ENCODE measurements at regions not wholly inside any gene's neighbourhood (a gene's known extent, or its start where the extent isn't known, plus 50 kb on each side); places are given as distances from the start of the nearest gene placed in this dataset.
"Not testable (repeated sequence)": the region's sequence is repeated elsewhere in the genome, so short reads cannot be mapped to it uniquely, and the experiment has no call there.

DNA sequence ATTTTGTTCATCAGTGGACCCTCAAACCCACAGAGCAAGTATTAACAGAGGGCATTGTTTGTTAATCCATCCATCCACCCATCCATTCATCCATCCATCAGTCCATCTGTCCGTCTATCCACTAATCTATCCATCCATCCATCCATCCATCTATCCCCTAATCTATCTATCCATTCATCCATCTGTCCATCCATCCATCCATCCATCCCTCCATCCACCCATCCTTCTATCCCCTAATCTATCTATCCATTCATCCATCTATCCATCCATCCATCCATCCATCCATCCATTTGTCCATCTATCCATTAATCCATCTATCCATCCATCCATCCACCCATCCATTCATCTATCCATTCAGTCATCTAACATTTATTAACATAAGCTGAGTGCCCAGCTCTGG lies 307.3 kb downstream of the MIAT start:
- DNase-seq: no peak

DNA sequence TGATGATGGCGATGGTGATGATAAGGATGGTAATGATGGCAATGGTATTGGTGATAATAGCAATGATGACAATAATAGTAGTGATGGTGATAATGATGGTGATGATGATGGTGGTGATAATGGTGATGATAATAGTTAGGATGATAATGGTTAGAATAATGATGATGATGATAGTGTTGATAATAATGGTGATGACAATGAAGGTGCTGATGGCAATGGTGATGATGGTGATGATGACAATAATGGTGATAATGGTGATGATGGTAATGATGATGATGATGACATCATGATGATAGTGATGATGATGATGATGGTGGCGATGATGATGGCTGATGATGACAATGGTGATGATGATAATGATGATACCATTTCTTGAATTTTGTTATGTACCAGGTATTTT lies 309.9 kb downstream of the MIAT start:
- no peak for DNase-seq

DNA sequence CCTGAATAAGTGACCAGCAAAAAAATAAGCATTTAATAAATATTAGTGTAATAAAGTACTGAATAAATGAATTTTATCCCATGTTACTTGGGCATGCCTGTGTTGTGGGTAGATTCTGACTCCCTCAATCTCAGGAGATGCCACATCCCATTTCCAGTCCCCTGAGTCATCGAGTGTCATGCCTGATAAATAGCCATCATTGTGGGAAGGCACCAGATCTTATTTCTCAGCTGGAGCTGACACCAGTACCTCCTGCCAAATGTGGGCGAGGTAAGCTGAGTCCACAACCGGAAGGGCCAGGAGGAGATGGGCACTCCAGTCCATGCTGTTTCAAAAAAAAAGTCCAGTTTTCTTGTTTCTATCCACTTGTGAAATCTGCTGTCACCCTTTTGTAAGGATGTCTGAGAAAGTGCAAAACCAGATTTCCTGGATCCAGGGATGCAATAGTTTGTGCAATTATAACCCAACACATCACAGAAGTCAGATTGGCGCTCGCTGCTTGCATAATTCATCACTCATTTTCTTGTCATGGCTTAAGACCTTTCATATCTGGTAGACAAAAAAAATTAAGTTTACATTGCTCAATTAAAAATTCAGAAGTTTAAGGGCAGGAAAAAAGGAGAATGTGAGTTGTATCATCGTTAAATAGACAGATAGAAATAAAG lies 311.6 kb downstream of the MIAT start:
- no peak for DNase-seq

DNA sequence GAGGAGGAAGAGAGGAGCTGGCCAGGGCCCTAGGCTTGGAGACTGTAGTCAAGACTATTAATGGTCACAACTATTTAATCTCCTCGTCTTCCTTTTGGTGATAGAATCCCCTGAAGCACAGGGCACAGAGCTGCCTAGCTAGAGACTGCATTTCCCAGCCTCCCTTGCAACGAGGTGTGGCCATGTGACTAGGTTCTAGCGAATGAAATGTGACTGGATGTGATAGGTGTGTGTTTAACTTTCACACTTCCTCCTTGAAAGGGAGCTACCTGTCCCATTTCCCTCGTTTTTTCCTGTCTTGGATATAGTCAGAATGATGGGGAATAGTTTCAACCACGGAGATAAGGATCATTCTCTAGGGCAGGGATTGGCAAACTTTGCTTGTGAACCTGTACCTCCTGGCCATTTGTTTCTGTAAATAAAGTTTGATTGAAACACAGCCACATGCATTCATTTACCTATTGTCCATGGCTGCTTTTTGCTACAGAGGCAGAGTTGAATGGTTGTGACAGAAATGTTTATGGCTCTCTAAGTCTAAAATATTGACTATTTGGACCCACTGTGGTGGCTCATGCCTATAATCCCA lies 313.5 kb downstream of the MIAT start:
- no peak for DNase-seq

DNA sequence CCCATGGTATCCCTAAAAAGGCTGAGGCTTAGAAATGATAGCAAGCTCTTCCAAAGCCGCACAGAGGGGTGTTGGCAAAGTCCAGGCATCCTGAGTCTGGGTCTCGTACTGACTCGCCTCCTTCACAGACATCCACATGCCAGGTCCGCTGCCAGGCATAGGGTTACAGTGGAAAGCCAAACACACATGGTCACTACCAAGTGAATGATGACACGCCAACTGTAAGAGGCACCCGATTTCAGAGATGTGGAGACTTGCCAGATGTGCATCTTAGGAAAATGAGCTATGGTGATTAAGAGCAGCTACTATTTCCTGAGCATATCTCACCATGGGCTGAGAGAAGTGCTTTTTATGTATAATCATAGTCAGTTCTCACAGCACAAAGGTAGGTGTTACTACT lies 314.9 kb downstream of the MIAT start:
- no peak for DNase-seq

DNA sequence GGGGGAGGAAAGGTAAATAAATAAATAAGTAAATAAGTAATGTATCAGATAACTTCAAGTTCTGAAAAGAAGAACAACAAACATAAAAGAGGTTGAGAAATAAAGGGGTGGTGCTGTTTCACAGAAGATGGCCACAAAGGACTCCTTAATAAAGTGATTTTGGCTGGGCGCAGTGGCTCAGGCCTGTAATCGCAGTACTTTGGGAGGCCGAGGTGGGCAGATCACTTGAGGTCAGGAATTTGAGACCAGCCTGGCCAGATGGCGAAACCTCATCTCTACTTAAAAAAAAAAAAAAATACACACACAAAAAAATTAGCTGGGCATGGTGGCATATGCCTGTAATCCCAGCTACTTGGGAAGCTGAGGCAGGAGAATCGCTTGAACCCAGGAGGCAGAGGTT lies 315.5 kb downstream of the MIAT start:
- DNase-seq: not testable (repeated sequence)

DNA sequence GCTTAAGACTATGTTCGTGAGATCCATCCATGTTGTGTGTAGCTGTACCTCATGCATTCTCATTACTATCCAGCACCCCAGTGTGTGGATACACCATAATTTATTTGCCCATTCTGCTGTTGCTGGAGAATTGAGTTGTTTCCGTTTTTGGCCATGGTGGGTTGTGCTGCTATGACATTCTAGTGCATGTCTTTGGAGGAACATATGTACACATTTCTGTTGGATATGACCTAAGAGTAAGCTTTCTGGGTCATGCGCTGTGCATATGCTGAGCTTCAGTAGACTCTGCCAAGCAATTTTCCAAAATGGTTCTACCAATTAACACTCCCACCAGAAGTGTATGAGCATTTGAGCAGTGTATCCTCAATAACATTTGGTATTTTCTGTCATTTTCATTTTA lies 316.6 kb downstream of the MIAT start:
- no peak for DNase-seq

DNA sequence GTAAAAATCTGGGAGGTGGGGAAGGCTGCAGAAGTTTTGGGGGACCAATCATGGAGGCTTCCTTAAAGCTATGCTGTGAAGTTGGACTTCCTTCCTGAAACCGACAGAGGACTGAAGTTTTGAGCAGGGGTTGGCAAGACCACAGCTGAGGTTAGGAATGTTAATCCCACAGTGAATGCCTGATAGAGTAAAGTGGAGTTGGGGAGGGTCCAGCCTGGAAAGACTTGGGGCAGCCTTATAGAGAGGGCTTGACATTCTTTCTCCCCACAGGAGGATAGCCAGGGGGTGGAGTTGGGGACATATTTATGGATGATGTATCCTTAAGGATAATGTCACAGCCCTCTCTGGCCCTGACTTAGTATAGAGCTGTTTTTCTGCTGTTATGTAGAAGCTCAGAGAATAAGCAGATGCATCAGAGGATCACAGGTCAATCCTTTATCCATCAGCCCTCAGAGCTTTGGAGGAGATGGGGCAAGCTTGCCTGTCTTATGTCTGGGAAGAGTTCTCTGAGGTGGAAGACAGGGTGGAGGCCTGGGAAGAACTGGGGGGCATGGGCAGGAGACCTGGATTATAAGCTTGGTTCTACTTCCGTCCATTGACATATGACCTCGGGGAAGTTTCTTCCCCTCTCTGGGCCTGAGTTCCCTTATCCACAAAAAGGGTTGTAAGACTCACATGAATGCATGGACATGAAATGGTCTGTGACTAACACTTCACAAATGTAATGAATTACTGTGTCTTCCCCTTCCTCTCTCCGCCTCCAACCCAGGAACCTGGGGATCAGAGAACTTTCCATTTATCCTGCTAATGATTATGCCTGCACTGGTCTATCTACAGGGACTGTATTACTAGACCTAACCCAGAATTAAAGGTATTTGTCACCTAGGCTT lies 317.8 kb downstream of the MIAT start:
- DNase-seq: no peak

DNA sequence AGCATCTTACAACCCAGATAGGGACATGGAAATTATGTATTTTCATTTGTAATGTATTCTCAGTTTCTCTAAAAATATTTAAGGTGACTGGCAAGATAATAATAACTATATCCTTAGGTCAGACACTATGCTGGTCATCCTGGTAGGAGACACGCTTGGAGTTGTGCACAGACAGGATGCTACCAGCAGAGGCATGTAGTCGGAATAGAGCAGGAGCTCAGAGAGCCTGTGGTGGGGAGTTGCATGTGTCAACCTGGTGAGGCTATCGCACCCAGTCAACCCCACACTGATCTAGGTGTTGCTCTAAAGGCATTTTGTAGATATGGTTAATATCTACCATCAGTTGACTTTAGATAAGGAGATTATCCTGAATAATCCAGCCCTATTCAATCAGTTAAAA lies 318.5 kb downstream of the MIAT start:
- no peak for DNase-seq

DNA sequence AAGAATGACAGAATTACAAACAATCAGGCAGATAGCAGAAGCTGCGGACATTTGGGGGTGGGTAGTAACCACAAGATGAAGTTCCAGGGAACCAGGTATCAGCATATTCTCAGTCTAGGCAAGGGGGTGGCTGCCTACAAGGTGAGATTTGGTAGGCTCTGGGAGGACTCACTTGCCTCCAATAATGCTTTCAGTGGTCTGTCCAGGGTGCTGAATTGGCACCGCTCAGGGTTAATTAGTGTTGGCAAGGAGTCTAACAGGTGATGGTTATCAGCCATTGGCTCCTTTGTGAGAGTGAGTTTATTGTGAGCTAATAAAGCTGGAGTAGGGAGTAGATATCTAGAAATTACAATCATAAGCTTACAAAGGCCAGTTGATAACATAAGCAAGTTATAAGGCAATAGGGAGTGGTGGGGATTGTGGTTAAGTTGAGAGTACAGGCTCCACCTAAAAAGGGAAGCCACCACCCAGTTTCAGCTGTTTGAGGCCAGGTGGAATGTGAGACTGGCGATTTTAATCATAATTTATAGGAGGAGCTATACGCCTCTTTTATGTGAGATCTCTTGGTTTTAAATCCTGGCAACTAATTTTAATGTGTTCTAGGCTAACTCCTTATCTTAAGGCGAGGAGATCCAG lies 320.5 kb downstream of the MIAT start:
- no peak for DNase-seq

DNA sequence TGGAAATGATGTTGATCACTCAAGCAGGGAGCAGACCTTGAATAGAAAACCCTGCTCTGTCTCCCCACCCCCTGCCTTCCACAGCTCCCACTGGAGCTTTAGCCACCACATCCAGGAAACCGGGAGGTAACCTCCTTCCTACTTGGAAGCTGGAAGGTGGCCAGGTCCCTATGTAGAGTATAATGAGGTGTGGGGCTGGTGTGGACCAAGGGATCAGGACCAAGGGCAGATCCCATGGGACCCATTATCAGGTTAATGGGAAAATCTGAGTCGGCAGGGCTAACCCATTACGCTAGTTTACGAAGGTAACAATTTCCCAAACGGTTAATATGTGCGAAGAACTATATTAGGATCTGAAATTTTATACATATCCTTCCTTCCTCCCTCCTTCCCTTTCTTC lies 321.9 kb downstream of the MIAT start:
- no peak for DNase-seq

DNA sequence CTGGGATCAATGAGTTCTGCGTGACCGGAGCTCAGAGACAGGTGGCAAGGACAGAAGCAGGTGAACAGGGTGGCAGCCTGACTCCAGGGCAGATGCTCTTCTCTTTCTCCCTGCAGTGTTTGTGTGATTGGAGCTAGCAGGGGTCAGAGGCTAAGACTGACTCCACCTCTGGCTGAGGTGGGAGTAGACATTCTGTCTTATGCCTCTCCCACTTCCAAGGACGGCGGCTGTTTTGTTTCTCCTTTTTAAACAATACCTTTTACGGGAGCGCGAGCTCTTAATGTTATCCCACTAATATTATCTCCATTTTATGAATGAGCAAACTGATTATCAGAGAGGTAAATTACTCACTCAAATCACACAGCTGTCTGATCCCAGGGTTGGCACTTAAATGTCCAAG lies 323.7 kb downstream of the MIAT start:
- no peak for DNase-seq

DNA sequence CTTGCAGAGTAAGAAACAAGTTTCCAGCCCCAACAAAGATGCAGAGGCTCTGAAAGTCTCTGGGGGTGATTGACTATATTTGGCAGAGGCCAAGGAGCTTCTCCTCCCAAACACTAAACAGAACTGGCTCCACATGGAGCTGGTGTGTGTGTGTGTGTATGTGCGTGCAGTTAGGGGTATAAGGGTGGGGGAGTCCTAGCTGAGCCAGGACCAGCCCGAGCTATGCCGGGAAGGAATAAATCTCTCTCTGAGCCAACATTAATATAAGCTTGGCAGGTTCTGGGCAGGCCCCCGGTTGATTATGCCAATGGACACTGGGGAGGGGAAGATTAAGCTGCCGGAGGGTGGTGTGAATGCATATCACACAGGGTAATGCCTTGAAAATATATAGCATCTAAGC lies 324.2 kb downstream of the MIAT start:
- DNase-seq: no peak

DNA sequence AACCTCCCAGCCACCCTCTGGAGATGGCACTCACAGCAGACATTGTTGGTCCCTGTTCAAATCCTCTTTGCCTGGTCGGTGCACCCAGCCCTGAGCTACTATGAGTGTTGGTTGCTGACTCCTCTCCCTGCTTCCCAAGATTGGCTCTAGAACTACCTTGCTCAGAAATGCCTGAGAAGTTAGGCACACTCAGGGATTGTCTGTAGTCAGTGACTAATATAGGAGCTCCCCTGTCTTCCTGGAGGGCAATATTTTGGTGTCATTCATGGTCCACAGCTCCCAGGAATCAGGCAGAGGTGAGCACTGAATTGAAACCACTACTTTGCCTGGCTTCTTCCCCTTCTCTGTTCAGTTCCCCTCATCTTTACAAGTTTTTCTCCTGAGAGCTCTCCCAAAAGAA lies 325.9 kb downstream of the MIAT start:
- no peak for DNase-seq

DNA sequence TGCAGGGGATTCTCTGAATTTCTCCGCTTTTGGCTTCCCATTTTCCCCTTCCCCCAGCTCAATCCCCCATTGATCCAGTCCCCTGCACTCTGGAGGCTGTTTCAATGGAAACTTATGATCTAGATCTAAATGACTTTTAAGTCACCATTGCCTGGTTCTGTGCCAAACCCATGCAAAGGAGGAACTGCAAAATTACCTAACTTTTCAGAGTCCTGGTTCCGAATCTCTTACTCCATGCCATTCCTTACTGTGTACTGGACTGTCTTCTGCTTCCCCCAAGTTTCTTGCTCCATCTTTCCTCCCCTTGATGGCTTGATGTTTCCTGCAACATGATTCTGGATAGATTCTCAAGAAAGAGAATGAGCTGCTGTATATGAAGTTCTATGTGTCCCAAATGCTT lies 327.8 kb downstream of the MIAT start:
- no peak for DNase-seq

DNA sequence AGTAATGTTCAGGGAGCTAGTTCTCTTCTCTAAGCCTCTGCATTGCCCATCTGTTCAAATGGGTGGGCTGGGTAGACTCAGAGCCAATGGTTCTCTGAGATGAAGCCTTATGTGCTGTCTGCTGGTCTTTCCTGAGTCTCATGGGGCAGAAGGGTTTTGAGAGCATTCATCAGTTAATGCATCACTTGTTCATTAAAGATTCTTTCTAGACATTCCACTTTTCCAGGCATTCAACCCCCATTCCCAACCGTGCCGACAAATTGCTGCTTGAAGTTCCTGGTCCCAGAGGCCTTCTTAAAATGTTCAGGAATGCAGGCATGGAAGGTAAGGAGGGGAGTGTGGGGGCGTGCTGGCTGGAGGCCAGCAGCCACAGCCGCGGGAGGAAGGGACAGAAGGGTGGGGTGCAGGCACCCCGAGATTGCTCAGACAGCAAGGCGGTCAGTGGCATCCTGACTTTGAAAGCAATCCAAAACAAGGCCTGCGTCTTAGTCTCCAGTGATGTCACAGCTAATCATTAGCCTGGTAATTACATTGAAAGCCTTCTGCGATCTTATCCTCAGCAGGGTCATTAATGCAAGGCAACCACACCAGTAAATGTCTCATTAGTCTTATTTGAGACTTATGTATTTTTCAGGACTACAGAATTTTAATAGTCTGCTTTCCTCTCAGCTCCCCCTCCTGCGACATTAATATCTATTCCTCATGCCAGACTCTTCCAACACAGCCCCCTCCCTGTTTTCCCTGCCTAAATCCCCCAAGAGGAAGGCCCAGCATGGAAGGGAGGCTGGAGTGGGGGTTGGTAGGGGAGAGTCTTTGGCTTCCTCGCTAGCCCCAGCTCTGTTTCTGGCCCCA lies 328.8 kb downstream of the MIAT start:
- no peak for DNase-seq

DNA sequence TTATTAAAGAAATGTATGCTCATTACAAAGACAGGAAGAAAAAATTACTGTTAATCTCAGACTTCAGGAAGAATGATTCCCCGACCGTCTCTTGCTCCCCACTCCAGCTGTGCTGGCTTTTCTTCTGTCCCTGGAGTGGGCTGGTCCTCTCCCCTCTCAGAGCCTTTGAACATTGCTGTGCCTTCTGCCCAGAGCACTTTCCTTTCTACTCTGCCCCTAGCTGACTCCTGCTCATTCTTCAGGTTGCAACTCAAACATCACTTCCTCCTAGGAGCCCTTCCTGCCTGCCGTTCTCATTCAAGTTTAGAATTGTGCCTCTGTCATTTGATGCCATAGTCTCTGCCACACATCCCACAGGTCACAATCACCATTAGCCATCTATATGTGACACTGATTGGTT lies 329.5 kb downstream of the MIAT start:
- DNase-seq: no peak

DNA sequence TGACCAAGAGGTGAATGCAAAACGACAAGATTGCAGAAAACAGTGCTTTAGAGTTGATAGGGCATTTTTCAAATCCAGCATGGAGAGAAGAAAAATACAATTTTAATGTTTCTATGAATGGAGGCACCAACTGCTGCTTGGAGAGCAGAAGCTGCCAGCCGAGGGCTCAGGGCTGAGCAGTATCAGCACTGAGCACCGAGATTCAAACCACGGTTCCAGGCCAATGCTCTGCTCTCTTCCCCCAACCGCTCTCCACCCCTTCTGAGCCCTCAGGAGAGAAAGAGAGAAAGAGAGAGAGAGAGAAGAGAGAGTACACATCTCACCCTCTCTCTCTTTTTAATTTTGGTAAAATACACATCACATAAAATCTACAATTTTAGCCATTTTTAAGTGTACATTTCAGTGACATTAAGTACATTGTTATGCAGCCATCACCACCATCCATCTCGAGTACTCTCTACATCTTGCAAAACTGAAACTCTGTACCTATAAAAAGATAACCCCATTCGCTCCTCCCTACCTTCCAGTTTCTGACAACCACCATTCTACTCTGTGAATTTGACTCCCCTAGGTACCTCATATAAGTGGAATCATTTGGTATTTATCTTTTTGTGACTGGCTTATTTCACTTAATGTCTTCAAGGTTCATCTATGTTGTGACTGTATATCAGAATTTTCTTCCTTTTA lies 333.3 kb downstream of the MIAT start:
- DNase-seq: no peak

DNA sequence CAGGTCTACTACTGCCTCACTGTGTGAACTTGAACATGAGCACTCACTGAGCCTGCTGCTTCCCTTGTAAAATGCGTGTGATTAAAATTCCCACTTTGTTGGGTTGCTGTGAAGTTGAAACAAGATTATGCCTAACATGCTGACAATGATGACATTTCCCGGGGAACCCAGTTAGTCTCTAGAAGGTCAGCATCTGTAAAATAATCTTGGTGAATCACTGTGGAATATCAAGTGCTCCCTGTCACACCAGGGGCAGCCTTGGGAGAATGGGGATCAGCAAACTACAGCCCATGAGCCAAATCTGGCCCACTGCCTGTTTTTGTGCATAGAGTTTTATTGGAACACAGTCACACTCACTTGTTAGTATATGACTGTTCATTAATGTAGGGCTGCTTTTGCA lies 335.2 kb downstream of the MIAT start:
- DNase-seq: no peak

DNA sequence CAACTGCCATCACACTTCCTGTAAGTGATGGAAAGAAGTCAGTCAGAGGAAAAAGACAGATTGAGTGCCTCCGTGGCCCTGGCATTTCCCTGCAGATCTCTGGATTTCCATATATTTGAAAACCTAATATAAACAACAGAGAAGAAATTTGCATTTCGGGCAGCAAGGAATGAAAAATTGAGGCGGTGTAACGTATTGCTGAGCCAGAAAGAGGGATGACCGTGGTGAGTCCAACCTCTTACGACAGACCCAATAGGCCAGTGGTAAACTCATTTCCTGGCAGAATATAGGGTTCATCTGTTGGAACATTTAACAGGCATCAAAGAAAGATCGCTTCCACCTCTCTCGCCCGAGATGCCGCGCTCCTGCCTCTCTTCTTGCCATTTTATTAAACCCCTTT lies 336.5 kb downstream of the MIAT start:
- no peak for DNase-seq

DNA sequence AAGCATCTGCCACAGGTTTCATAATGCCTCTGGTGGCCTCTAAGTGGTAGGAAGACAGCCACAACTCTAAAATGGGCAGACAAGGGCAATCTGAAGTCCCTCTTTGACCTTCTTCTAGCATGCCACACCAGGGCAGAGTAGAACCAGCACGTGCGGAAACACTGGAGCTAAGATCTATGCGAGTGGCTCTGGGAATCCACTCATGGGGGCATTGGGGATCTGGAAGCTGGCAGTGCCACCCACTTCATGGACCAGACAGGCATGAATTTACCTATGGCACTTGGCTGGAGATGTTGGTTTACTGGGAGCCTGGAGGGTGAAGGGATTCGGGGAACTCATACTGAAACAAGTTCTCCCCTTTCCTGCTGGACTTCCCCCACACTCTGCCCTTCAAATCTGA lies 337.4 kb downstream of the MIAT start:
- no peak for DNase-seq
